D341Med (cell line): ENCODE measurements at regions not wholly inside any gene's neighbourhood (a gene's known extent, or its start where the extent isn't known, plus 50 kb on each side); places are given as distances from the start of the nearest gene placed in this dataset.
"Not testable (repeated sequence)": the region's sequence is repeated elsewhere in the genome, so short reads cannot be mapped to it uniquely, and the experiment has no call there.

Experiments used
- DNase-seq: peaks from one replicate; pipeline ENCODE4 v3.0.0; 2012; ENCODE audit warnings: low spot score

DNA sequence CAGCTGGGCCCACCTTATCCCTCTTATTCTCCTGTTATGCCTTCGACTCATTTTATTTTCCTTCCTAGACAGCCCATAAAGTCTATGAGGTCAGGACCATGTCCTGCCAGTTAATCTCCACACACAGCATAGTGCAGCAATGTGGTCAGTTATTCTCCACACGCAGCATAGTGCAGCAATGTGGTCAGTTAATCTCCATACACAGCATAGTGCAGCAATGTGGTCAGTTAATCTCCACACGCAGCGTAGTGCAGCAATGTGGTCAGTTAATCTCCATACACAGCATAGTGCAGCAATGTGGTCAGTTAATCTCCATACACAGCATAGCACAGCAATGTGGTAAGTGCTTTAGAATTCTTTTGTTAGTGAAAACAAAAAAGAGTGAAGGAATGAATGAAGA lies 77.8 kb downstream of the TEX36 start:
- DNase-seq: no peak

- DNase-seq: no peak
Measured at GRCh38 chr10:125602825-125603224, 80.1 kb downstream of the TEX36 start.

DNA sequence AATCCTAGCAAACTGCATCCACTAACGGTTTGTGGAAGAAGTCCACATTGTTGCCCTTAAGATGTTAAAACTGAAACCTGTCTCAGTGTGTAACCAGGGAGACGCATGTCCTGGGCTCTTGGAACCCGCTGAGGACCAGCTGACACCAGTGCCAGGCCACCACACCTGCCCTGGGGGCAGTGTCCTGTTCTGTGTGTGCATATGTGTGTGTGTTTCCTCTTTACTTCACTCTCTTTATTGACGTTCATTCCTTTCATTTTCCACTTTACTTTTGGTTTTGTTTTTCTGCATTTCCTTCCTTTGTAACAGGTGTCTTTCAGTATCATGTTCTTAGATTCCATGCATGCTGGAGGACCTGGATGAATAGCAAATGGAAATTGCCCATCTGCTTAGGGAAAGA lies 83.8 kb downstream of the TEX36 start:
- no peak for DNase-seq

DNA sequence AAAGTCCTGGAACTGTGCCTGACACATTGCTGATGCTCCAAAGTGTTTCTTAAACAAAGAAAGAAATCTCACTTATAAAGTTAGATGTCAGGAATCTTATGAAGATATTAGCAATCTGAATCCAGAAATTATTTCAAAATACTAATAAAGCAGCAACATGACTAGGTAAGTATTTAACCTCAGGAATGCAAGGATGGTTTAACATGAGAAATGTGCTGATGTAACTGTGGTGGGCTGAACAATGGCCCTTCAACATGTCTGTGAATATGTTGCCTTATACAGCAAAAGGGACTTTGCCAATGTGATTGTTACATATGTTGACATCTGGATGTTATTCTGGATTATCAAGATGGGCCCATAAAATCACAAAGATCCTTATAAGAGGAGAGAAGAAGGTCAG lies 87.1 kb downstream of the TEX36 start:
- no peak for DNase-seq

DNA sequence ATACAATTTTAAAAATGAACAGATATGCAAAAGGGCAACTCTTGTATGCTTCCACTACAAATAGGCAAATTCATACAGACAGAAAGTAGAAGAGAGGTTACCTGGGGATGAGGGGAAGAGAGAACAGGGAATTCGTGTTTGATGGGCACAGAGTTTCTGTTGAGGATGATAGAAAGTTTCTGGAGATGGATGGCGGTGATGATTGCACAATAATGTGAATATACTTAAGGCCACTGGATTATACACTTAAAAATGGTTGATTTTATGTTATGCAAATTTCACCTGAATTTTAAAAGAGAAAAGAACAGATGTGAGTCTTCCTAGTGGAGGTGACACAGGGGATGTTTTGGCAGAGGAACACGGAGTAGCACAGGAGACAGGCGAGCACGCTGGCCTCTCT lies 89.3 kb downstream of the TEX36 start:
- DNase-seq: no peak

DNA sequence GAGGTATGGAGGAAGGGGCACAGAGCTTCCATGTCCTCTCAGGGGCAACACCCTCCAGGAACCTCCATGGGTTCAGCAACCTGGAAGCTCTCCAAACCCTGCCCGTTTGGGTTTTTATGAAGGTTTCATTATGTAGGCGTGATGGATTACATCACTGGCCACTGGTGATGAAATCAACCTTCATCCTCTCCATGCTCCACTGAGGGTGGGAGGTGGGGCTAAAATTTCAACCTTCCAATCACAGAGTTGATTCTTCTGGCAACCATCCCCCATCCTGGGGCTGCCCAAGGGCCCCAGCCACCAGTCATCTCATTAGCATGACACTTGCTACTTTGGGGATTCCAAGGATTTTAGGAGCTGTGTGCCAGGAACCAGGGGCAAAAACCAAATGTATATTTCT lies 90.1 kb downstream of the TEX36 start:
- DNase-seq: no peak

GRCh38 chr10:125591886-125592285 lies 91.1 kb downstream of the TEX36 start:
- no peak for DNase-seq

DNA sequence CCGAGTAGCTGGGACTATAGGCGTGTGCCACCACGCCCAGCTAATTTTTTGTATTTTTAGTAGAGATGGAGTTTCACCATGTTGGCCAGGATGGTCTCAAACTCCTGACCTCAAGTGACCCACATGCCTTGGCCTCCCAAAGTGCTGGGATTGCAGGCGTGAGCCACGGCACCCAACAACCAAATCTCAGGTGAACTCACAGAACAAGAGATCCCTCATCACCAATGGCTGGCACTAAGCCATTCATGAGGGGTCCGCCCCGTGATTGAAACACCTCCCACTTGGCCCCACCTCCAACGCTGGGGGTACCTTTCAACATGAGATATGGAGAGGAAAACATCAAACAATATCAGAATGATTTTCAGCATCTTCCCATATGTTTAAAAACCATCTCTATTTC lies 94.2 kb downstream of the TEX36 start:
- not testable (repeated sequence) for DNase-seq

DNA sequence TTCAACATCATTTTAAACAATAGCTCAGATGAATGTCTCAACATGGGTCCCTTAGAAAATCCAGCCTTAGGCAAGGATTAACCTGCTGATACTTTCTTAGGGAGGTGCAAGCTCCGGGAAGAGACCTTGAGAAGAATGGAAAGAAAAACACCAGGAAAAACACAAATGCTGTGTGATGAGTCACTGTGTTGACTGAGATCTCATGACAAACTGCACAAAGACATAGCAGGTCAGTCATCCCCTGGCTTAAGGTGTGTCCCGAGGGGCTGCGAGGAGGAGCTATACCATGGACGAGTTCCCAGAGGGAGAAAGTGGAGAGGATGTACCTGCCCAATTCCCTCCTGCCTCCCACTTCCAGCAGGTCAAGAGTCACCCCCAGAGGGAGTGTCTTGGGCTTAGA lies 98.0 kb downstream of the TEX36 start:
- DNase-seq: no peak

GRCh38 chr10:125578658-125579315 lies 104.2 kb downstream of the TEX36 start:
- DNase-seq: no peak

DNA sequence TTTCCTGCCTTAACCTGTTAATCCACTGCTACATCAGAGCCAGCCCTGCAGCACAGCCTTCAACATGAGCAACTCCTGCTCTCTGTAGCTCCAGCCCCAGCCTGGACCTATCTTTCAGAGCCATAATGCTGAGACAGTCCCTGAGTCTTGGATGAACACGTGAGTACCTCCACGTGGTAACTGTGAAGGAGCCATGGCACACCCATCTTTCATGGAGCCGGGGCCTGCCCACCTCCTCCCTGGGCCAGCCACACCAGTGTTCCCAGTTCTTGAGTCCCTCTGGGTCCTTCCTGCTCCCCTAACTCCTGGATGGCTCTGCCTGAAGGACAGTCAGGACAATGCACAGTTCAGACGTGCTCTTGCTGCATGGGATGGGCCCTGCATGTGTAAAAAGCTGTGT lies 107.1 kb downstream of the TEX36 start:
- no peak for DNase-seq

- DNase-seq: no peak
Measured at GRCh38 chr10:125568156-125568555, 114.8 kb downstream of the TEX36 start.

GRCh38 chr10:125567529-125567928 lies 115.4 kb downstream of the TEX36 start:
- no peak for DNase-seq

DNA sequence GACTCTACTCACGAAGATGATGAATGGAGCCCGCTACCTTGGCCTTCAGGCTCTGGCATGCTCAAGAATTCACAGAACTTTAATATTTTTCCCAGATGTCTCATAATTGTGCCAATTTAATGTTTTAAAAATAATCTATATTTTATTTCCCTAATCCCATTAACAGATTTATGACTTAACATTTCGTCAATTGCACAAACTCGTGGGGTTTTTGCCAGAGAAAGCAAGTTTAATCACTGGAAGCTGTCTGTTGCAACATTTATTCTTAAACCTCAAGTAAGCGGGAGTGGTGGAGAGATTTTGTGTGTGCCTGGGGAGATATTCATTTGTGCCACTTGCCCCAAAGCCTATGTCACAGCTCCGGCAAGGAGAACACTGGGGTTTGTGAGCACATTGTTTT lies 117.9 kb downstream of the TEX36 start:
- no peak for DNase-seq

DNA sequence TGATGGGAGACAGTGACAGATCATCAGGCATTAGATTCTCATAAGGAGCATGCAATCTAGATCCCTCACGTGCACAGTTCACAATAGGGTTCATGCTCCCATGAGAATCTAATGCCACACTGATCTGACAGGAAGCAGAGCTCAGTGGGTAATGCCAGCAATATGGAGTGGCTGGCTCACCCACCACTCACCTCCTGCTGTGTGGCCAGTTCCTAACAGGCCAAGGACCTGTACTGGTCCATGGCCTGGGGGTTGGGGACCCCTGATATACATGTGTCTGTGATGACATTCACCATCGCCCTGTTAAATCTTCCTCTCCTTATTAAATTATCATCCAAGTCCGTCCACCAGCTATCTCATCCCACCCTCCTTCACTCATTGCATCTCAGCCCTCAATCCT lies 118.4 kb downstream of the TEX36 start:
- no peak for DNase-seq

DNA sequence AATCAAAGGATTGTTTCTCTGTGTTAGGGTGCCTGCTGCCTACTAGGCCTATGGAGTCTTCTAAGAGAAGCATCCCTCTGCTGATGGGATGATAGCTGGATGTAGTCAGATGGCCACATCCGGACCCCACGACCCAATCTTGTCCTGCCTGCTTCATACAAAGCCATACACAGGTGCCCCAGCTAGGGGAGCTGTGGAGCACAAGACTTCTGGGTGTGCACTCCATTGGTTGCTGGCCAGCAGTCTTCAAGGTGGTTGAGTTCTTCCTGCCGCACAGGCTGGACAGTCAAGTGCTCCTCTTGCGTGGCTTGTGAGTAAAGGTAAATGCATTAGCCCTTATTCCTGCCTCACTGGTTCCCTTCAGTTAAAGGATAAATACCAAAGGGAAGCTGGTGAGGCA lies 120.2 kb downstream of the TEX36 start:
- DNase-seq: no peak

GRCh38 chr10:125560947-125561346 lies 122.0 kb downstream of the TEX36 start:
- no peak for DNase-seq

- no peak for DNase-seq
Measured at GRCh38 chr10:125559210-125559609, 123.8 kb downstream of the TEX36 start.

GRCh38 chr10:125557801-125558505 lies 125.0 kb downstream of the TEX36 start:
- DNase-seq: no peak

- no peak for DNase-seq
Measured at GRCh38 chr10:125557311-125557710, 125.7 kb downstream of the TEX36 start.

- DNase-seq: no peak
Measured at GRCh38 chr10:125556882-125557281, 126.1 kb downstream of the TEX36 start.

DNA sequence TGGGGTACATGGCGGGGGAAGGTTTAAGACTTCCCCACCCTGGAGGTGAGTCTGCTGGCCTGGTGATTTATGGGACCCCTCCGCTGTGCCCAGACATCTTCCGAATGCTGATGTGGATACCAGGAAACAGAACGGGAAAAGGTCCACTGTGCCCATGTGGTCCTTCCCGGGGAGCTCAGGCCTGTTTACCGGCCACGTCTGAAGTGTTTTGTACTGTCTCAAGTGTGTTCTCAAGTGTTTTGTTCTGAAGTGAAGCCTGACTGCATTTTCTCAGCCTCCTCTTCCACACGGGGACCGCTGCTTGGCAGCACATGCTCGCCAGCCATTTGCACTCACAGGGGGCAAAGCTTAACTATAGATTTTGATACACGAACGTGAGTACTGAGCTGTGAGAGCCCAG lies 127.2 kb downstream of the TEX36 start:
- no peak for DNase-seq

- no peak for DNase-seq
Measured at GRCh38 chr10:125555267-125555666, 127.7 kb downstream of the TEX36 start.

DNA sequence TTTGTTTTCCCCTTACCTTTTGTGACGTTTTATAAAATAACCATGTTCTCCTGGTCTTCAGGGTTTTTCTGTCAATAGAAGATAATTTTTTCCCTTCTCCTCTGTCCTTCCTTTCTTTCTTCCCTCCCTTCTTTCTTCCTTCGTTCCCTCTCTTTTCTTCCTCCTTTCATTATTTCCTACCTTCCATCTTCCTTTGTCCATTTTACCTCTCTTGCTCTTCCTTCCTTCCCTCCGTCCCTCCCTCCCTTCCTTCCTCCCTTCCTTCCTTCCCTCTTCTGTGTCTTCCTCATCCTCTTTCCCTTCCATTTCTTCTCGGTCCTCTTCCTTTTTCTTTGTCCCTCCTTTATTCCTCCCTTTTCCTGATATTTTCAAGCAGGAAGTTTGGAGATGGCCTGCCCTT lies 128.2 kb downstream of the TEX36 start:
- DNase-seq: no peak
